ENCODE measurements at regions not wholly inside any gene's neighbourhood (a gene's known extent, or its start where the extent isn't known, plus 50 kb on each side); places are given as distances from the start of the nearest gene placed in this dataset.

- H3K27ac ChIP-seq (ENCODE audit: low read depth in 2 of 2, low read length in 1 of 2), result no peak overlapping the region
- H3K36me3 ChIP-seq (ENCODE audit: control insufficient read depth in 2 of 2, insufficient read depth in 2 of 2, low read length in 1 of 2), result no peaks in the 10 kb centered on the region
- whole genome bisulfite sequencing, 2 donors, result 85 to 90% methylated on average over 7 of the region's 7 CpGs
- no peaks in the 10 kb centered on the region for H3K27me3 ChIP-seq (ENCODE audit: control insufficient read depth in 1 of 2, insufficient read depth in 2 of 2, low read length in 2 of 2)
- peaks cover 0 to 11% of the 10 kb centered on the region in 2 donors for H3K4me1 ChIP-seq (ENCODE audit: control insufficient read depth in 2 of 2, insufficient read depth in 2 of 2, low read length in 1 of 2)
- H3K9me3 ChIP-seq (ENCODE audit: control insufficient read depth in 2 of 2, insufficient read depth in 1 of 2, low read depth in 1 of 2, low read length in 1 of 2), result no peaks in the 10 kb centered on the region
- no peak overlapping the region for H3K4me3 ChIP-seq (ENCODE audit: low read depth in 1 of 2, low read length in 2 of 2)
Measured at GRCh38 chr2:128797533-128797932, 478.9 kb upstream of the HS6ST1 start.

GRCh38 chr2:128797937-128798336 lies 479.3 kb upstream of the HS6ST1 start:
- no peaks in the 10 kb centered on the region for H3K9me3 ChIP-seq (ENCODE audit: control insufficient read depth in 2 of 2, insufficient read depth in 1 of 2, low read depth in 1 of 2, low read length in 1 of 2)
- no peaks in the 10 kb centered on the region for H3K27me3 ChIP-seq (ENCODE audit: control insufficient read depth in 1 of 2, insufficient read depth in 2 of 2, low read length in 2 of 2)

GRCh38 chr2:128798502-128799283 lies 480.0 kb upstream of the HS6ST1 start:
- no peaks in the 10 kb centered on the region for H3K36me3 ChIP-seq (ENCODE audit: control insufficient read depth in 2 of 2, insufficient read depth in 2 of 2, low read length in 1 of 2)
- H3K27ac ChIP-seq (ENCODE audit: low read depth in 2 of 2, low read length in 1 of 2), result no peak overlapping the region
- WGBS, 2 donors, result 73 to 76% methylated on average over 9 of the region's 9 CpGs

More at GRCh38 chr2:128797937-128798336, 479.3 kb upstream of the HS6ST1 start:
- Histone ChIP-seq H3K4me1 (ENCODE audit: control insufficient read depth in 2 of 2, insufficient read depth in 2 of 2, low read length in 1 of 2) (peaks cover 0 to 8% of the 10 kb centered on the region in 2 donors), H3K36me3 (ENCODE audit: control insufficient read depth in 2 of 2, insufficient read depth in 2 of 2, low read length in 1 of 2) (no peaks in the 10 kb centered on the region), H3K27ac (ENCODE audit: low read depth in 2 of 2, low read length in 1 of 2) (no peak overlapping the region), H3K4me3 (ENCODE audit: low read depth in 1 of 2, low read length in 2 of 2) (no peak overlapping the region)
- WGBS, 2 donors, result 43 to 66% methylated on average over 6 of the region's 6 CpGs

DNA sequence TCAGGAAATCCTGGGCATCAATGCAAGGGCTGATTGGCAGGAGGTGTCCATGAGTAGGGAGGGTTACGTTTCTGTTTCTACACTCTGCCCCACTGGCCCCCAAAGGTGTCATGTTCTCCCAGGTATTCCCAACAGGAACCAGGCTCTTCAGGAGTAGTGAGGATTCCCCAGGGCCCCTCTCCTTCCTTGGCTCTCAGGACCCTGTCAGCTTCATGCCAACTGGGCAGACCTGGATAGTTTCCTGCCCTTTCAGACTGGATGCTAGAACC lies 480.6 kb upstream of the HS6ST1 start:
- Histone ChIP-seq H3K27me3 (ENCODE audit: control insufficient read depth in 1 of 2, insufficient read depth in 2 of 2, low read length in 2 of 2) (no peaks in the 10 kb centered on the region), H3K4me3 (ENCODE audit: low read depth in 1 of 2, low read length in 2 of 2) (no peak overlapping the region), H3K36me3 (ENCODE audit: control insufficient read depth in 2 of 2, insufficient read depth in 2 of 2, low read length in 1 of 2) (no peaks in the 10 kb centered on the region), H3K27ac (ENCODE audit: low read depth in 2 of 2, low read length in 1 of 2) (no peak overlapping the region), H3K9me3 (ENCODE audit: control insufficient read depth in 2 of 2, insufficient read depth in 1 of 2, low read depth in 1 of 2, low read length in 1 of 2) (no peaks in the 10 kb centered on the region), H3K4me1 (ENCODE audit: control insufficient read depth in 2 of 2, insufficient read depth in 2 of 2, low read length in 1 of 2) (peaks cover 0 to 8% of the 10 kb centered on the region in 2 donors)
- 80 to 86% methylated on average over 1 of the region's 1 CpG for WGBS, 2 donors

More at GRCh38 chr2:128798502-128799283, 480.0 kb upstream of the HS6ST1 start:
- Histone ChIP-seq H3K4me3 (ENCODE audit: low read depth in 1 of 2, low read length in 2 of 2) (no peak overlapping the region), H3K9me3 (ENCODE audit: control insufficient read depth in 2 of 2, insufficient read depth in 1 of 2, low read depth in 1 of 2, low read length in 1 of 2) (no peaks in the 10 kb centered on the region), H3K27me3 (ENCODE audit: control insufficient read depth in 1 of 2, insufficient read depth in 2 of 2, low read length in 2 of 2) (no peaks in the 10 kb centered on the region), H3K4me1 (ENCODE audit: control insufficient read depth in 2 of 2, insufficient read depth in 2 of 2, low read length in 1 of 2) (peaks cover 0 to 8% of the 10 kb centered on the region in 2 donors)

GRCh38 chr2:128799730-128800129 lies 481.1 kb upstream of the HS6ST1 start:
- no peak overlapping the region for H3K4me3 ChIP-seq (ENCODE audit: low read depth in 1 of 2, low read length in 2 of 2)
- WGBS, 2 donors, result 57 to 76% methylated on average over 2 of the region's 2 CpGs

GRCh38 chr2:128801576-128801975 lies 482.9 kb upstream of the HS6ST1 start:
- no peaks in the 10 kb centered on the region for H3K9me3 ChIP-seq (ENCODE audit: control insufficient read depth in 2 of 2, insufficient read depth in 1 of 2, low read depth in 1 of 2, low read length in 1 of 2)
- H3K27ac ChIP-seq (ENCODE audit: low read depth in 2 of 2, low read length in 1 of 2), result no peak overlapping the region
- no peaks in the 10 kb centered on the region for H3K36me3 ChIP-seq (ENCODE audit: control insufficient read depth in 2 of 2, insufficient read depth in 2 of 2, low read length in 1 of 2)
- 28 to 47% methylated on average over 1 of the region's 1 CpG for WGBS, 2 donors
- H3K4me3 ChIP-seq (ENCODE audit: low read depth in 1 of 2, low read length in 2 of 2), result no peak overlapping the region
- no peaks in the 10 kb centered on the region for H3K27me3 ChIP-seq (ENCODE audit: control insufficient read depth in 1 of 2, insufficient read depth in 2 of 2, low read length in 2 of 2)
- H3K4me1 ChIP-seq (ENCODE audit: control insufficient read depth in 2 of 2, insufficient read depth in 2 of 2, low read length in 1 of 2), result peaks cover 0 to 8% of the 10 kb centered on the region in 2 donors

More at GRCh38 chr2:128799730-128800129, 481.1 kb upstream of the HS6ST1 start:
- Histone ChIP-seq H3K36me3 (ENCODE audit: control insufficient read depth in 2 of 2, insufficient read depth in 2 of 2, low read length in 1 of 2) (no peaks in the 10 kb centered on the region), H3K27me3 (ENCODE audit: control insufficient read depth in 1 of 2, insufficient read depth in 2 of 2, low read length in 2 of 2) (no peaks in the 10 kb centered on the region), H3K4me1 (ENCODE audit: control insufficient read depth in 2 of 2, insufficient read depth in 2 of 2, low read length in 1 of 2) (peaks cover 0 to 8% of the 10 kb centered on the region in 2 donors), H3K9me3 (ENCODE audit: control insufficient read depth in 2 of 2, insufficient read depth in 1 of 2, low read depth in 1 of 2, low read length in 1 of 2) (no peaks in the 10 kb centered on the region), H3K27ac (ENCODE audit: low read depth in 2 of 2, low read length in 1 of 2) (no peak overlapping the region)

DNA sequence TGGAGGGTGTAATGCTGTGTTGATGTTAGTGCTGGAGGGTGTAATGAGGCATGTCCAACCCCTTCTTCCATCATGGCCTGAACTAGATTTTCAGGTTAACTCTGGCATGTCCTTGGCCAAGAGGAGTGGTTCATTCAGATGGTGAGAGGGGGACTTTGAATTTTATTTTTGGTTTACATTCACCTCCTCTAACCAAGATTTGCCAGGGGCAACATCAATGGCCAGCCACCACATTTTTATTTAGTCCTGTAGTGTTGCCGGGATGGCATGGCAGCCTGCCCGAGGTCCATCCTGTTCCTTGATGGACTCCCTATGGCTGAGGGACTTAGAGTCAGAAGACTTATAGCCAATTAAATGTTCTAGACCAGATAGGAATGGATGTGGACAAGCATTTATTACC lies 484.6 kb upstream of the HS6ST1 start:
- Histone ChIP-seq H3K4me3 (ENCODE audit: low read depth in 1 of 2, low read length in 2 of 2) (no peak overlapping the region), H3K36me3 (ENCODE audit: control insufficient read depth in 2 of 2, insufficient read depth in 2 of 2, low read length in 1 of 2) (no peaks in the 10 kb centered on the region), H3K27ac (ENCODE audit: low read depth in 2 of 2, low read length in 1 of 2) (no peak overlapping the region), H3K27me3 (ENCODE audit: control insufficient read depth in 1 of 2, insufficient read depth in 2 of 2, low read length in 2 of 2) (no peaks in the 10 kb centered on the region), H3K9me3 (ENCODE audit: control insufficient read depth in 2 of 2, insufficient read depth in 1 of 2, low read depth in 1 of 2, low read length in 1 of 2) (no peaks in the 10 kb centered on the region), H3K4me1 (ENCODE audit: control insufficient read depth in 2 of 2, insufficient read depth in 2 of 2, low read length in 1 of 2) (peaks cover 0 to 8% of the 10 kb centered on the region in 2 donors)
- 92 to 98% methylated on average over 2 of the region's 2 CpGs for WGBS, 2 donors

- H3K9me3 ChIP-seq (ENCODE audit: control insufficient read depth in 2 of 2, insufficient read depth in 1 of 2, low read depth in 1 of 2, low read length in 1 of 2), result peaks cover 0 to 3% of the 10 kb centered on the region in 2 donors
- 37 to 62% methylated on average over 2 of the region's 2 CpGs for WGBS, 2 donors
- no peak overlapping the region for H3K27ac ChIP-seq (ENCODE audit: low read depth in 2 of 2, low read length in 1 of 2)
- H3K4me3 ChIP-seq (ENCODE audit: low read depth in 1 of 2, low read length in 2 of 2), result no peak overlapping the region
- no peaks in the 10 kb centered on the region for H3K36me3 ChIP-seq (ENCODE audit: control insufficient read depth in 2 of 2, insufficient read depth in 2 of 2, low read length in 1 of 2)
- peaks cover 0 to 4% of the 10 kb centered on the region in 2 donors for H3K4me1 ChIP-seq (ENCODE audit: control insufficient read depth in 2 of 2, insufficient read depth in 2 of 2, low read length in 1 of 2)
- no peaks in the 10 kb centered on the region for H3K27me3 ChIP-seq (ENCODE audit: control insufficient read depth in 1 of 2, insufficient read depth in 2 of 2, low read length in 2 of 2)
Measured at GRCh38 chr2:128805237-128805636, 486.6 kb upstream of the HS6ST1 start.

DNA sequence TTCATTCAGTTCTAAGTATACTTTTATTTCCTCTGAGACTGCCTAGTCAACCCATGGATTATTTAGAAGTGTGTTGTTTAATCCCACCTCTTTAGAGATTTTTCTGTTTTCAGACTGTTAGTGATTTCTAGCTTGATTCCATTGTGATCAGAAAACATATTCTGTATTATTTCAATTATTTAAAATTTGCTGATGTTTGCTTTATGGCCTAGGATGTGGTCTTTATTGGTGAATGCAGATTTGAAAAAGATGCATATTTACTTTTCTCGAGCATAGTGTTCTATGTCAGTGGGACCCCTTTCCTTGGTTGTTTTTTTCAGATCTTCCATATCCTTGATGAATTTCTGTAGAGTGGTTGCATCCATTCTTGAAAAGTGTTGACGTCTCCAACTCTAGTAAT lies 487.2 kb upstream of the HS6ST1 start:
- no peaks in the 10 kb centered on the region for H3K36me3 ChIP-seq (ENCODE audit: control insufficient read depth in 2 of 2, insufficient read depth in 2 of 2, low read length in 1 of 2)
- no peaks in the 10 kb centered on the region for H3K27me3 ChIP-seq (ENCODE audit: control insufficient read depth in 1 of 2, insufficient read depth in 2 of 2, low read length in 2 of 2)
- H3K27ac ChIP-seq (ENCODE audit: low read depth in 2 of 2, low read length in 1 of 2), result no peak overlapping the region
- WGBS, 2 donors, result 87 to 90% methylated on average over 2 of the region's 2 CpGs
- H3K4me1 ChIP-seq (ENCODE audit: control insufficient read depth in 2 of 2, insufficient read depth in 2 of 2, low read length in 1 of 2), result peaks cover 0 to 4% of the 10 kb centered on the region in 2 donors
- H3K9me3 ChIP-seq (ENCODE audit: control insufficient read depth in 2 of 2, insufficient read depth in 1 of 2, low read depth in 1 of 2, low read length in 1 of 2), result peaks cover 0 to 5% of the 10 kb centered on the region in 2 donors
- no peak overlapping the region for H3K4me3 ChIP-seq (ENCODE audit: low read depth in 1 of 2, low read length in 2 of 2)

GRCh38 chr2:128807317-128807716 lies 488.6 kb upstream of the HS6ST1 start:
- no peaks in the 10 kb centered on the region for H3K27me3 ChIP-seq (ENCODE audit: control insufficient read depth in 1 of 2, insufficient read depth in 2 of 2, low read length in 2 of 2)
- 94 to 97% methylated on average over 1 of the region's 1 CpG for WGBS, 2 donors
- H3K4me1 ChIP-seq (ENCODE audit: control insufficient read depth in 2 of 2, insufficient read depth in 2 of 2, low read length in 1 of 2), result peaks cover 0 to 4% of the 10 kb centered on the region in 2 donors
- no peaks in the 10 kb centered on the region for H3K36me3 ChIP-seq (ENCODE audit: control insufficient read depth in 2 of 2, insufficient read depth in 2 of 2, low read length in 1 of 2)
- H3K27ac ChIP-seq (ENCODE audit: low read depth in 2 of 2, low read length in 1 of 2), result no peak overlapping the region
- no peak overlapping the region for H3K4me3 ChIP-seq (ENCODE audit: low read depth in 1 of 2, low read length in 2 of 2)
- H3K9me3 ChIP-seq (ENCODE audit: control insufficient read depth in 2 of 2, insufficient read depth in 1 of 2, low read depth in 1 of 2, low read length in 1 of 2), result peaks cover 0 to 6% of the 10 kb centered on the region in 2 donors
